SK-MEL-5 (cell line): ENCODE measurements at regions not wholly inside any gene's neighbourhood (a gene's known extent, or its start where the extent isn't known, plus 50 kb on each side); places are given as distances from the start of the nearest gene placed in this dataset.
"Not testable (repeated sequence)": the region's sequence is repeated elsewhere in the genome, so short reads cannot be mapped to it uniquely, and the experiment has no call there.

Experiments used
- DNase-seq: peaks from one replicate; pipeline ENCODE4 v3.0.0-alpha.2; 2016; ENCODE audit warnings: low read depth, low spot score
- in situ Hi-C: cut with HindIII; loops from 2 replicates; pipeline ENCODE4 v1.10.0; 2016; ENCODE audit warnings: low sequenced_read_pairs, high pct_unique_total_duplicates, low pct_unique_long_range_greater_than_20kb

DNA sequence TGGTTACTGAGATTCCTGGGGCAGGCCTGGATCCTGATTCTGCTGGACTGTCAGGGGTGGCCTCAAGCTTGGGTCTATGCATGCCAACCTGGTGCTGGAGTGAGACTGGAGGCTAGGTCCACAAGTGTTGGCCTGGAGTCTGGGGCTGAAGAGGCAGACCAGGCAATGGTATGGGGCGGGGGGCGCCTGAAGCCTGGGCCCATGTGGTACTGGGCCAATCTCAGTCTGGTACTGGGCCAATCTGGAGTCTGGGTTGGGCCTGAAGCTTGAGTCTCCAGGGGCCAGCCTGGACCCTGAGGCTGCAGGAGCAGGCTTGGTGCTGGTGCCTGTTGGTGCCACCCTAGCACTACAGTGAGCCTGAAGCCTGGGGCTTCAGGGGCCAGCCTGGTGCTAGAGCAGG is 108.9 kb upstream of the ZCCHC13 start:
- DNase-seq: no peak
- in situ Hi-C loops: no loop called here

DNA sequence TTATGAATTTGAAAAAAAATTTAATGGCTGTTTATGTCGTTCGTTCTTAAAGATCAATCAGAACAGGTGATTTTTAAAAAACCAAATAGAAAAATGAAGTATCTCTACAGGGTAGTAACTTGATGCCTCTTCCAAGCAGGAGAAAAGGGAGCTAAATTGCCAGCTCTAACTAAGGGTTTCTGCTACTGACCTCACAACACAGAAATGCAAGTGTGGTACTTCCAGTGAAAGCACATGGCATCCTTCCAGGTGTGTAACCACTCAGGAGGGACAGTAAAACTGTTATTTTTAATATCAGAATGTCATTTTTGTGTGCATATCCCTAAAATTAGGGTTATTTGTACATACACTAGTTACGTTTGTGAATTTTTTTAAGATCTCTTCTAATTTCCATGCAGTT is 116.8 kb upstream of the ZCCHC13 start:
- in situ Hi-C loops: no loop called here
- DNase-seq: no peak

DNA sequence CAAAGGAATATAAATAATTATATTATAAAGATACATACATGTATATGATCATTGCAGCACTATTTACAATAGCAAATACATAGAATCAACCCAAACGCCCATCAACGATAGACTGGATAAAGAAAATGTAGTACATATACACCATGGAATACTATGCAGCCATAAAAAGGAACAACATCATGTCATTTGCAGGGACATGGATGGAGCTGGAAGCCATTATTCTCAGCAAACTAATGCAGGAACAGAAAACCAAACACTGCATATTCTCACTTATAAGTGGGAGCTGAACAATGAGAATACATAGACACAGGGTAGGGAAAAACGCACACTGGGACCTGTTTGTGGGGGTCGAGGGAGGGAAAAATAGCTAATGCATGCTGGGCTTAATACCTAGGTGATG is 120.9 kb upstream of the ZCCHC13 start:
- in situ Hi-C loops, DNase-seq: not testable (repeated sequence)

DNA sequence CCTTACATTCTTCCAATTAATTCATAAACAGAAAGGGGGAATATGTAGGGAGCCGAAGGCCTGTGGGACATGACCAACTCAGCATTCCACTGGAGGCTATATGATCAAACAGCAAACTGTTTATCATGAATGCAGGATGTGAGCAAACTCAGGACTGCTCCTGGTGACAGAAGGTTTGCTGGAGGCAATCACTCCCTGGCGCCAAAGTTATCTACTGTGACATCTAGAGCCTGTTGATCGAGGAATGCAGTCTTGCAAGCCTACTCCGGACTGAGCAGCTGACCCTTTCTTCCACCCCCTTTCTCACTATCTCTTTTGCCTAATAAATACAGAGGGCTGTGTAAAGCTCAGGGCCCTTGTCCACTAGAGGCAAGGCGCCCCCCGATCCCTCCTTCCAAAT is 122.0 kb upstream of the ZCCHC13 start:
- DNase-seq, in situ Hi-C loops: not testable (repeated sequence)

DNA sequence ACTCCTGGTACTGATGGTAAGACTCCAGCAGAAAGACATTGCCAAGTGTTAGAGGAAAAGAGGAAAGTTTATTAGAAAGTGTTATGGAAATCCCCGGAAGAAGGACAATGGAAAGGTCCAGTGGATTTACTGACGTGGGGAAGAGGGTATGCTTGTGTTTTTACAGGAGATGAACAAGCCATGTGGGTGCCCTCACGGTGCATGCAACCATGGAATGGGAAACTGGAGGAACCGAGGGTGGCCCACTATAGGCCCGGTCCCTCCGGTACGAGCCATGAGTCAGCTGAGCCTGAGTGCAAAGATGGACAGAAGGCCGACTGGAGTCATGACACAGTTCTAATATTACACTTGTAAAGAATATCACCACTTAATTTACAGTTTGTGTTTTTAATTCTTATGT is 123.3 kb upstream of the ZCCHC13 start:
- in situ Hi-C loops: no loop called here
- no peak for DNase-seq

DNA sequence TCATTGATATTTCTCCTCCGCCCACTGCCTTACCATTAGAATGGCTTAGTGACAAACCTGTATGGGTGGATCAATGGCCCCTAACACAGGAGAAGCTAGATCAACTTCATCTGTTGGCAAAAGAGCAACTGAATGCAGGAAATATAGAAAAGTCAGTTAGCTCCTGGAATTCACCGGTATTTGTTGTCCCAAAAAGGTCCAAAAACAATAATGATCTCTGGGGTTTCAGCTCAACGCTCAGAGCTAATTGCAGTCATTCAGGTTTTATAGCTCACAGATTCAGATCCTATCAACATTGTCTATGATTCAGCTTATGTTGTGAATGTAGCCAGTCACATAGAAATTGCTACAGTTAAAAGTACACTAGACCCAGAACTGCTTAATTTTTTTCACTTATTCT is 124.0 kb upstream of the ZCCHC13 start:
- in situ Hi-C loops: no loop called here
- DNase-seq: no peak

DNA sequence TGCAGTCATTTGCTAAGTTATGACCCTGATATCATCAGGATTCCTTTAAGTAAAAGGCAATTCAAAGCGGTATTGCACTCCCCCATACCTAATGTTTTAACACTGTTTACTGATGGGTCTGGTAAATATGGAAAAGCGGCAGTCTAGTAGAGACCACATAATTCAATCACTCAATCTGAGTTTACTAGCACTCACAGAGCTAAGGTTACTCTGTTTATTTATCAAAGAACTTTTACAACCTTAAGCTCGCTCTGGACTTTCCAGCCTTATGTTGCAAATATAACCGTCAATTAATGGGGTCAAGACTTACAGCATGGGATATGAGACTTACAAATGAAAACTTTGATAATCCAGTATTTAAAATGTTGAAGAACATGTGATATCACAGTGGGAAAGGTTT is 124.5 kb upstream of the ZCCHC13 start:
- in situ Hi-C loops: no loop called here
- no peak for DNase-seq

DNA sequence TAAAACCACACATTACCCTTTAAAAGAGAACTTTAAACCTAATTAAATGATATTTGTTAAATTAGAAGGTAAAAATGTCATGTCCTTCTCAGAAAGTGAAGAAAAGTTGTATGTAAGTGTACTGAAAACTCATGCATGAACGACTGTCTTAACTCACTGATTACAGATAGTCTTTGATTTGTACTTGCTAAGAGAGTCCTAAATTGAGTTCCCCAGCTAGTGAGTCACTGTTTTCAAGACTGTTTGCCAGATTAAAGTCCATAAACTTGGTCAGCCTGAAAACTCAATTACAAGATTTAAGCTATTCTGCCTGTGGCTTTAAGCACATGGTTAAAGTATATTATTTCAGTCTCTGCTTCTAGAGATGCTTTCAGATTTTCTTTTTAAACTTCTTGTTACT is 124.9 kb upstream of the ZCCHC13 start:
- DNase-seq: no peak
- in situ Hi-C loops: no loop called here

DNA sequence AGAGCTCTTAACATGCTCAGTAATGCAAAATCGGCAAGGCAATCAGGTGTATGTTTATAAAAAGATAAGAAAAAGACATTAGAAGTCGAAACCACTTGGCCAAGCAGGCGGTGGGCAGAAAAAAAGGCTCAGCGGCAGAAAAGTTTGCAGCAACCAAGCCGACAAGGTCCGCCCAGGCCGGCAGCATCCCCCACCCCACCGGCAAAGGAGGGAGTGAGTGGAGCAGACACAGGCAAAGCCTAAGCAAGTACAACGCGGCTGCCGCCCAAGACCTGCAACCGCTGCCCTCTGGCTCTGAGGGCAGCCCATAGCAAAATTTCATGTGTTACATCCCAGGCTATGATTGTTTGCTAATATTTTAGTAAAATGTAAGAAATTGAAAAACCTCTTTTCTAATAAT is 125.4 kb upstream of the ZCCHC13 start:
- no peak for DNase-seq
- in situ Hi-C loops: no loop called here

DNA sequence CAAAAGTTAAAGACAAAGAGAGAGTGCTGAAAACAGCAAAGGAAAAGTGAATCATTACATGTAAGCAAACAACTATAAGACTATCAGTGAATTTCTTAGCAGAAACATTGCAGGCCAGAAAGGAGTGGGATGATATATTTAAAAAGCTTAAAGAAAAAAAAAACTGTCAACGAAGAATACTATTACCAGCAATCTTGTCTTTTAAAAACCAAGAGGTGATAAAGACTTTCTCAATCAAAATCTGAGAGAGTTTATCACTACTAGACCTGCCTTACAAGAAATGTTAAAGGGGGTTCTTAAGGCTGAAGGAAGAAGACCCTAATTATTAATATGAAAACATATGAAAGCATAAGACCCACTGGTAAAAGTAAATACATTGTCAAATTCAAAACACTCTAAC is 132.5 kb upstream of the ZCCHC13 start:
- in situ Hi-C loops: no loop called here
- DNase-seq: no peak

DNA sequence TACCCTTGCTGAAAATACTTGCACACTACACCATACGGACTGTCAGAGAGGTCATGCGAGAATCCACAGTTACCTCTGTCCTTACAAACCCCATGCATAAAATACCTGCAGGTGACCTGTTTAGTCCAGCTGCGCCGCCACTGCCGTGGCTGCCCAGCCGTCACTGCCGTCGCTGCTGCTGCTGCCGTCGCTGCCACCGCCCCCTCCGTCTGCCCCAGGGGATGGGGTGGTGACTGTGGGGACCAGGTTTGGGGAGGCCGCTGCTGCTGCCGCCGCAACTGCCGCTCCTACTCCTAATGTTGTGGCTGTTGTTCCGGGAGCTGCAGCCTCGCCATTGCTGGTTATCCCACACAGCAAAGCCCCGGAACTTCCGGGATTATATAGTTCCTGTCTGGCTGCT is 141.8 kb upstream of the ZCCHC13 start:
- in situ Hi-C loops: no loop called here
- DNase-seq: no peak

DNA sequence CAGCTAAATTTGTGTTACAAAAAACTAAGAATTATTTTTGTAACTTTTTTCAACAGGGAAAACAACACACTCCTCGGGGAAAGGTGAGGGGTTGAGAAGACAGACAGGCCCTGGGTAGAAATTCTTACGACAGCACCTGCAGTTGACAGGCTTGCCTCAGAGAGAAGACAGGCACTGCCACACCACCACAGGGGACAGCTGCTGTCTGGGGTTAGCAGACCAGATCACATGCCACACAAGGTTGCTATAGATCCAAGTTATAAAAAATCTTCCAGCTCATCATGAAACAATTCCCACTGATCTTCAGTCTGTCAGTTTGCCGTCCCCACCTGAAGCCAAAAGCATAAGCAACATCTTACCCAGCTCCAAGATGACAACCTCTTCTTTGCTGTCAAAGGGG is 143.2 kb upstream of the ZCCHC13 start:
- DNase-seq: no peak
- in situ Hi-C loops: no loop called here

DNA sequence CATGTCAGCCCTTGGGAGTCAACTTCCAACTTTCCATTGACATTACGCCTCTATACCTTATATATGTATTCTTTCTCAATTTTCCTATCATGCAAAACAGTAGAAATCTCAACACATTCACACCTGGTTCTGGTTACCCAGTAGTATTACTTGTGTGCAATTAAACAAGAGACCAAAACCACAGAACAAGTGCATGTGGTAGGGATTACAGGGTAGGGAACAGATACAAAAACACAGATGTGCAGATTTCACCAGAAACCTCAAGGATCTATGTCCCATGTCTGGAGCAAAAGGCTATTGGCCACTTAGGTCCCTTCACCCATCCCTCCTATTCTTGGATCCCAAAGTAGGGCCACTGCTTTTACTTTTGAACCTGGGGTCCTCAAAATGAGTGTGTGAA is 143.6 kb upstream of the ZCCHC13 start:
- in situ Hi-C loops: no loop called here
- DNase-seq: no peak

DNA sequence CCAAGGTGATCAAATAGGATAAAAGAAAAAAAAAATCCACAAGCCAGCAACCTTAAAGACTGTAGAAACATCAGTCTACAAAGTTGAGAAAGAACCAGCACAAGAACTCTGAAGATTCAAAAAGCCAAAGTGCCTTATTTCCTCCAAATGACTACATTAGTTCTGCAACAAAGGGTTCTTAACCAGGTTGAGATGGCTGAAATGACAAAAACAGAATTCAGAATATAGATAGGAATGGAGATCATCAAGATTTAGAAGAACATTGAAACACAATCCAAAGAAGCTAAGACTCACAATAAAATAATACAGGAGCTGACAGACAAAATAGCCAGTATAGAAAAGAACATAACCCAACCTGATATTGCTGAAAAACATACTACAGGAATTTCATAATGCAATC is 156.5 kb upstream of the ZCCHC13 start:
- no peak for DNase-seq
- in situ Hi-C loops: no loop called here

DNA sequence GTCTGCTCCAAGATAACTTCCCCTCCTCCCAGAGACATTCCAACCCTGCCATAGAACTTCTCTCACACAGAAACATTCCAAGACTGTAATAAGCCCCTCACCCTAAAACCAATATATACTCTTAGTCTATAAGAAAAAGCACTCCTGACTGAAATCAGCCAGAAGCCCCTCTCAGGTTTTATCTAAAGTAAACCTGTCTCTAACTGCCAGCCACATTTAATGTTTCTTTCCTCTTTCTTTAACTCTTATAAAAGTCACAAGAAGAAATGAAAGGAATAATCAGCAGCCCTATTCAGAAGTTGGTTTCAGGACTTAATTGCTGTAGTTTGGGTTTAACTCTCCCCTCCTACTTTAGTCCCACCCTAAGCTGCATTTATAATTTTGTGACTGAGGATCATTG is 165.0 kb upstream of the ZCCHC13 start:
- no peak for DNase-seq
- in situ Hi-C loops: no loop called here

DNA sequence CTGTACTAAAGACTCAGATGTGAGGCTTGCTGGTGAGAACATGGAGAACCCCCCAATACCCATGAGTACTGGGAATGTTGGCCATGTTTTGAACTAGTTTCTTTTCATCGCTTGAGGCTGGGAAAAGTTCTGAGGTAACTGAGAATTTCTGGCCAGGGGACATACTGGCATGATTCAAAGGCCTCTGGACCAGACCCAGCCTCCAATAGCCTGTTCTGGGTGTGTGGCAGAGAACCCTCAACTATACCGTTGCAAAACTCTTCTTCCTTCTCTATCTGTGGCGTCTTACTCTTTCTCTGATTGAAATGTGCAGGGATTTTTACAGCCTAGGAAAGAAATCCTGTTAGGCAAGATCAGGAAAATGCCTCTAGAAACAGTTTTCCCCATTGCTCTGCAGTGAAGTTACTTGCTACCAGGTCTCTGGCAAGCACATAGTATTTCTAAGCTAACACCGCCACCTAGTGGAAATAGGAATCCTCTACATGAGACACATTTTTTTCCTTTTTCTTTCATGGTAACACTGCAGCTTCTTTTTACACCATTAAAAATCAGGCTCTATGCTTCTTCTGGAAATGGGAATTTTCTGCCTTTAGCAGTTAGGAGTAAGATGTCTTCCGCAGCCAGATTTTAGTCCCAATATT is 170.7 kb upstream of the ZCCHC13 start:
- peak; percentile 64 for DNase-seq
- in situ Hi-C loops: no loop called here

DNA sequence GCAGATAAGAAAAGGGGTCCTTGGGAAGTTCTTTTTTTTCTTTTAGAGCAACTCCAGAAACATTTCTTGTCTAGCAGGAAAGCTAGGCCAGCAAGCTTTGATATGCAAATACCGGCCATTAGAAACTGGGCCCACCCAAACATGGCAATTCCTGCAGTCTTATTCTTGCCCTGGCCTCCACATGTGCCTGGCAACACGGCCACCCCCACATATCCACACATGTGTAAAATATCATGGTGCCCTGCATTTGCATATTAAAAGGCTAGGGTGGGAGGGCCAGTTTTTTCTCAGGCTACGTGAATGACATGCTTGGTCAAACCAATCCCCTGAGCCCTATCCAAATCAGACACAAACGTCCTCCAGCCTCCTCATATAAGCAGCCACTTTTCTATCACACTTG is 171.7 kb upstream of the ZCCHC13 start:
- no peak for DNase-seq
- in situ Hi-C loops: no loop called here

DNA sequence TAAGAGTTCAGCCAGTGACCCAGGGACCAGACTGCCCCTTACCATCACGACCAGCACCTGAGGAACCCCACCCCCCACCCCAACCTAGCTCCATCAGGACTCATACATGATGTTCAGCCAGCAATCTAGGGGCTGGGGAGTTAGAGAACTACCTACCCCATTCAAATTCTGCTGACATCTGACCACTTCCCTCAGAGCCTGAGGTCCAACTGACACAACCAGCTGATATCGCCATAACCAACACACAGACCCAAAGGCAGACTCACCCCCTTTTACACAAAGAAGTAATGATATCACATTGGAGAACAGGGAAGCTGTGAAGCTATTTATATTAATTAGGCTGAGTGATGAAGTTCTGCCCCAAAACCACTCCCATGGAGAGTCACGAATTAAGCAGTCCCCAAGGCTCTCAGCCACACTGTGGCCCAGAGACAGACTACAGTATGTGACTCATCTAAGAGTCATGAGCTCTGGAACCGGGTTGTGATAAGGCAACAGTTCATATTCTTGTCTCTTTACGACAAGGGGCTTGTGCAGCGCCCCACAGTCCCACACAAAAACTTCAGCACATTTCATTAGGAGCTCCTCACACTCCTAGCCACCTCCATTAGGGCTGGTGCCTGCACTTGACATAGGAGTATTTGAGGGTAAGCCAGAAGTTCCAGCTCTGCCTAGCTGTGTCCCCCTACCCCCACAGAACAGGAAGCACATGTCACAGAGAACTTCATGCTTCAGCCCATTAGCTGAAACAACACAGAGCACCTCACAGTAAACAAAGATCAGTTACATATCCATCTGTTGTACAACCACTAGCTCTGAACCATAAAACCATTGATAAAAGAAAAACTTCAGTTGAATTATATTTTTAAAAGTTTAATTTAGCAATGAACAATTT is 184.7 kb upstream of the ZCCHC13 start:
- in situ Hi-C loops: no loop called here
- no peak for DNase-seq
